Stimulated activated CD4-positive, alpha-beta T cell treated with anti-CD3 and anti-CD28 coated beads, Interleukin-15, amount 100 ng/mL, for 48 hours (primary cell): ENCODE measurements at regions not wholly inside any gene's neighbourhood (a gene's known extent, or its start where the extent isn't known, plus 50 kb on each side); places are given as distances from the start of the nearest gene placed in this dataset.
"Not testable (repeated sequence)": the region's sequence is repeated elsewhere in the genome, so short reads cannot be mapped to it uniquely, and the experiment has no call there.

Experiments used
- DNase-seq, 2 donors: peaks; one replicate each; pipeline ENCODE4 v3.0.0-alpha.2; 2020; ENCODE audit warnings: low read depth in 2 of 2

- no peak for DNase-seq
These were observed 592.0 kb downstream of the CHSY3 start for GRCh38 chr5:130496215-130496614.

GRCh38 chr5:130488252-130488651 lies 584.0 kb downstream of the CHSY3 start:
- no peak for DNase-seq

- no peak for DNase-seq
These were observed 575.0 kb downstream of the CHSY3 start for GRCh38 chr5:130479045-130479804.

- no peak for DNase-seq
These were observed 572.1 kb downstream of the CHSY3 start for GRCh38 chr5:130476325-130476724.

- no peak for DNase-seq
These were observed 558.3 kb downstream of the CHSY3 start for GRCh38 chr5:130462516-130462915.

- no peak for DNase-seq
These were observed 550.9 kb downstream of the CHSY3 start for GRCh38 chr5:130455175-130455574.

GRCh38 chr5:130452744-130453143 lies 548.5 kb downstream of the CHSY3 start:
- DNase-seq, result no peak

- no peak for DNase-seq
These were observed 532.2 kb downstream of the CHSY3 start for GRCh38 chr5:130436430-130436829.

- DNase-seq, result no peak
These were observed 523.1 kb downstream of the CHSY3 start for GRCh38 chr5:130427222-130427955.

- DNase-seq, result no peak
These were observed 521.2 kb downstream of the CHSY3 start for GRCh38 chr5:130425424-130425823.

GRCh38 chr5:130424341-130424740 lies 520.1 kb downstream of the CHSY3 start:
- no peak for DNase-seq

- DNase-seq, result no peak
These were observed 498.6 kb downstream of the CHSY3 start for GRCh38 chr5:130402906-130403305.

- DNase-seq, result no peak
These were observed 495.8 kb downstream of the CHSY3 start for GRCh38 chr5:130400091-130400490.

- DNase-seq, result no peak
These were observed 494.6 kb downstream of the CHSY3 start for GRCh38 chr5:130398825-130399224.

GRCh38 chr5:130397727-130398126 lies 493.5 kb downstream of the CHSY3 start:
- not testable (repeated sequence) for DNase-seq

- no peak for DNase-seq
These were observed 492.9 kb downstream of the CHSY3 start for GRCh38 chr5:130397132-130397531.

- not testable (repeated sequence) for DNase-seq
These were observed 487.5 kb downstream of the CHSY3 start for GRCh38 chr5:130391727-130392264.

- no peak for DNase-seq
These were observed 481.9 kb downstream of the CHSY3 start for GRCh38 chr5:130386155-130386554.

GRCh38 chr5:130385656-130386055 lies 481.4 kb downstream of the CHSY3 start:
- DNase-seq, result no peak

GRCh38 chr5:130365956-130366355 lies 461.7 kb downstream of the CHSY3 start:
- DNase-seq, result no peak

GRCh38 chr5:130350131-130350530 lies 445.9 kb downstream of the CHSY3 start:
- no peak for DNase-seq

- no peak for DNase-seq
These were observed 433.1 kb downstream of the CHSY3 start for GRCh38 chr5:130337179-130337888.
